Coronary artery (tissue), 2 donors: ENCODE measurements at regions not wholly inside any gene's neighbourhood (a gene's known extent, or its start where the extent isn't known, plus 50 kb on each side); places are given as distances from the start of the nearest gene placed in this dataset.
"Not testable (repeated sequence)": the region's sequence is repeated elsewhere in the genome, so short reads cannot be mapped to it uniquely, and the experiment has no call there.

Experiments
- DNase-seq: peaks from one replicate; pipeline ENCODE4 v3.0.0-alpha.2; 2017; ENCODE audit warnings: low spot score
- H3K27ac ChIP-seq, 2 donors: fragments of 200-600 bp; sonication (generic); one replicate each; pipeline ENCODE4 v1.5.1; 2016 to 2019
- H3K4me3 ChIP-seq: fragments of 200-600 bp; sonication (generic); 2 replicates; pipeline ENCODE4 v1.5.1; 2016; ENCODE audit warnings: mild to moderate bottlenecking, moderate library complexity
- TF ChIP-seq, protein P1 (sequence below): fragments of 200-600 bp; sonication (generic); IDR thresholded peaks from one replicate; pipeline ENCODE4 v1.5.1; 2019; ENCODE audit warnings: antibody characterized with exemption

DNA sequence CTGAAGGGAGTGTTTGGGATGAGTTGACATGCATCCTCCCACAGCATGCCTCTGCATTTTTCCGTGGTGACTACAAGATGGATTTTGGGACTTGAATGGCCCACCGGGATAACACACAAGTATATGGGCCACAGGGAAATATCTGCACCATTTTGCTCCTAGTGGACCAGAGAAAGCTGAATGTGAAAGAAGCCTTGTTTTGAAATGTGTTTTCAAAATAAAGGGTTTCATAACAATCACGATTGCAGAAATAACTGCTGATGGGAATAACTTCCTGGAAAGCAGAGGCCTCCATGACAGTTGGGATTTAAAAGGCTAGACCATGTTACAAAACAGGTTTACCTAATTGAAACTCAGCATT, 77.5 kb upstream of the PRR23C start:
- Histone ChIP-seq H3K4me3 (no peak overlapping the region), H3K27ac (no peak overlapping the region)
- DNase-seq, result no peak
- TF ChIP-seq, protein P1, sequence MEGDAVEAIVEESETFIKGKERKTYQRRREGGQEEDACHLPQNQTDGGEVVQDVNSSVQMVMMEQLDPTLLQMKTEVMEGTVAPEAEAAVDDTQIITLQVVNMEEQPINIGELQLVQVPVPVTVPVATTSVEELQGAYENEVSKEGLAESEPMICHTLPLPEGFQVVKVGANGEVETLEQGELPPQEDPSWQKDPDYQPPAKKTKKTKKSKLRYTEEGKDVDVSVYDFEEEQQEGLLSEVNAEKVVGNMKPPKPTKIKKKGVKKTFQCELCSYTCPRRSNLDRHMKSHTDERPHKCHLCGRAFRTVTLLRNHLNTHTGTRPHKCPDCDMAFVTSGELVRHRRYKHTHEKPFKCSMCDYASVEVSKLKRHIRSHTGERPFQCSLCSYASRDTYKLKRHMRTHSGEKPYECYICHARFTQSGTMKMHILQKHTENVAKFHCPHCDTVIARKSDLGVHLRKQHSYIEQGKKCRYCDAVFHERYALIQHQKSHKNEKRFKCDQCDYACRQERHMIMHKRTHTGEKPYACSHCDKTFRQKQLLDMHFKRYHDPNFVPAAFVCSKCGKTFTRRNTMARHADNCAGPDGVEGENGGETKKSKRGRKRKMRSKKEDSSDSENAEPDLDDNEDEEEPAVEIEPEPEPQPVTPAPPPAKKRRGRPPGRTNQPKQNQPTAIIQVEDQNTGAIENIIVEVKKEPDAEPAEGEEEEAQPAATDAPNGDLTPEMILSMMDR, result no peak

DNA sequence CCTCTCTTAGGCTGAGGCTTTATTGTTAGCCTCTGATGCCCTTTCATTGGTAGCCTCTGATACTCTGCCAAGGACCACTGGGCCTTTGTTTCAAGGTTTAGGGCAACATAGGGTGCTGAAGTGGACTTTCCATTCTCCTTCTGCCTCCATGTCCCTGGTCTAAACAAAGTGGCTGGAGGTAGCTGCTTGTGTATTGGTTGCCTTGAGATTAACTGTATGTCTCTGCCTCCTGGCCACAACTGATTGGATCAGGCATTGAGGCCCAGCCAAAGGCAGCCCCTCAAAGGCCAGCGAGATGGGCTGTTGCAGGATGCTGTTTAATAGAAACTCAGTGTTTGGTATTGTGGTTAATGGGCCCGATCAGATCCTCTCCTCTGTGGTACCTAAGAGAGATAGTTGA, 77.9 kb upstream of the PRR23C start:
- Histone ChIP-seq H3K27ac (no peak overlapping the region), H3K4me3 (no peak overlapping the region)
- TF ChIP-seq, protein P1, result no peak
- no peak for DNase-seq

DNA sequence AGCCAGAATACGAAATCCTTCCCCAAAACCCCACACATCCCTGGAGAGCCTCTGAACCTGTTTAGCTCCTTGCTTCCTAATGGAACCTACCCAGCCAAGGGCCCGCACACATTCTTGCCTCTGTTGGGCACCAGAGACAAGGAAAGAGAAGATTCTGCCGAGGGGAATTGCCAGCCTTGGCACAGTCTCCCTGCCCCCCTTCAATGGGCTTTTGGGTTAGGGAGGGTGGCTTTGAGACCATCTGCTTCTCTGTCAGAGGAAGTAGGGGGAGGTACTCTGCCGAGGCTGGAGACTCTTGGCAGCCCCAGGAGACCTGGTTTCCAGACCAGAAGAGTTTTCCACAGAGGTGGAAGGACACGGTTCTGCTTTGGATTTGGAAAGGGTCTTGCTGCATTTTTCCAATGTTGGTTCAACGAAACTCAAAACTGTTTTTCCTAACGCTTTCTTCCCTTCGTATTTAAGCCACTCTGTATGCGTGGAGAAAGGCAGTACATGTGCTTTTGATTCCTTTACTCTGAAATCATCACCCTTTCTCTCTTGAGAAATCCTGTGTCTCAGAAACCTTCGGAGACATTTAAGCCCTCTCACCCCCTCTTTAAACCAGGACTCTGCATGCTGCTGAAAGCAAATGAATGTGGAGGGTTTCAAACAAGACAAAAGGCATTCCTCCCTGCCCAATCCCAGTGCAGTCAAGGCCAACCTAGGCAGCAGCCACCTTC, 78.8 kb upstream of the PRR23C start:
- H3K27ac ChIP-seq, result no peak overlapping the region
- DNase-seq, result no peak
- H3K4me3 ChIP-seq, result no peak overlapping the region
- TF ChIP-seq, protein P1, result no peak

DNA sequence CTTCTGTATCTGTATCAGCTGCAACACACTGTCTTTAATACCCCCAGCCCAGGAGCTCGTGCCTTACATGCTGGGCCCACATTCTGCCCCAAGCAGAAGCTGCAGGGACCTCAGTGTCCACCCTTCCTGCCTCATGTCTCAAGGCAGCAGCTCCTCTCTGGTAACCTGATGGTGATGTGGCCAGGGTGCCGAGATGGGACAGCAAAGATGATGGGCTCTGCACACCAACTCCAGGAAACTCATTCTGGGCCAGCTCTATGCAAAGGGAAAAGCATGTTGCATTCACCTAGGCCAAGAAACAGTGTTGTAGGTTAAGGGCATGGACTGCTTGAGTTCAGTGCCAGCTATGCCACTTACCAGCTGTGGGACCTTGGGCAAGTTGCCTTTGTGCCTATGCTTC, 79.5 kb upstream of the PRR23C start:
- TF ChIP-seq, protein P1, result no peak
- no peak overlapping the region for H3K27ac ChIP-seq
- DNase-seq, result no peak
- H3K4me3 ChIP-seq, result no peak overlapping the region

DNA sequence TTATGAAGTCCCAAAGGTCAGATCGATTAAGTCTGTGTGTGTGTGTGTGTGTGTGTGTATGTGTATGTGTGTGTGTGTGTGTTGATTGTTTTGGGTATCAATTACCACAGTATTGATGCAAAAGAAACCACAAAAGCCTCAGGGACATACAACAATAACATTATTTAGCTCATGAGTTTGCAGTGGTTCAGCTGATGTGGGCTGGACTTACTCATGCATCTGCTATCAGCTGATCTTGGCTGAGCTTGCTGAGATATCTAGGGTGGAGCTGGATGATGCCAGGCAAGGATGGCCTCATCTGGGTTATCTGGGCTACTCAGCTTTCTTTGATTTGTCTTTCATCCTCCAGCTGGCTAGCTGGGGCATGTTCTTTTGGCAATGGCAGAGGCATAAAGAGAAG, 82.4 kb upstream of the PRR23C start:
- TF ChIP-seq, protein P1, result no peak
- no peak for DNase-seq
- no peak overlapping the region for H3K4me3 ChIP-seq
- no peak overlapping the region for H3K27ac ChIP-seq

DNA sequence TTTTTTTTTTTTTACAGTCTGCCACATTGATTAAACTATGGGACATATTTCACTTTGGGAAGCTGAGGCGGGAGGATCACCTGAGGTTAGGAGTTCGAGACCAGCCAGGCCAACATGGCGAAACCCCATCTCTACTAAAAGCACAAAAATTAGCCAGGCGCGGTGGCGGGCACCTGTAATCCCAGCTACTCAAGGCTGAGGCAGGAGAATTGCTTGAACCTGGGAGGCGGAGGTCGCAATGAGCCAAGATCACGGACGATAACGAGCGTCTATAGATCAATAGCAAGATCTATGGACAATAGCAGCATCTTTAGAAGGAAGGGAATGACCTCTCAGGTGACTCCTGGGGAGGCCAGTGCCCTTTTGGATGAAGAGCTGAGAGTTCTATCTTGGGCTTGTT, 82.9 kb upstream of the PRR23C start:
- DNase-seq, H3K27ac ChIP-seq, H3K4me3 ChIP-seq: not testable (repeated sequence)

DNA sequence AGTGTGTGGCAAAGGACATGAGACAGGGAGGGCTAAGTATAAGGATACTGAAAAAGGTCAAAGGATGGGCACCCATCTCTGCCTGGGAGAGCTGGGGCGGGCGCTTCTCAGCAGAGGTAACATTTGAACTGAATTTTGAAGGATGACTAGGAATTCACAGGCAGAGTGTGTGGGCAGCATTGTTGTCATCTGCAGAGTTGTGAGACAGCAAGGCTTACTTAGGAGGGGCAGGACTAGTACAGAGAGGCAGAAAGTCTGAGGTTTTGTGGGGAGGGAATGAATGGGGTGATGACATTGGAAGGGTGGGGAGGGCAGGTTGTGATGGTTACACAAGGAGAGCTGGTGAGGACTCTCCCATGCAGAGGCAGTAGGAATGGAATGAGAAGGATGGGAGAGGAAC, 84.1 kb upstream of the PRR23C start:
- no peak overlapping the region for H3K27ac ChIP-seq
- TF ChIP-seq, protein P1, result no peak

More for the DNA sequence above, 84.1 kb upstream of the PRR23C start:
- no peak for DNase-seq
- H3K4me3 ChIP-seq, result no peak overlapping the region
